ENCODE measurements at regions not wholly inside any gene's neighbourhood (a gene's known extent, or its start where the extent isn't known, plus 50 kb on each side); places are given as distances from the start of the nearest gene placed in this dataset.

DNA sequence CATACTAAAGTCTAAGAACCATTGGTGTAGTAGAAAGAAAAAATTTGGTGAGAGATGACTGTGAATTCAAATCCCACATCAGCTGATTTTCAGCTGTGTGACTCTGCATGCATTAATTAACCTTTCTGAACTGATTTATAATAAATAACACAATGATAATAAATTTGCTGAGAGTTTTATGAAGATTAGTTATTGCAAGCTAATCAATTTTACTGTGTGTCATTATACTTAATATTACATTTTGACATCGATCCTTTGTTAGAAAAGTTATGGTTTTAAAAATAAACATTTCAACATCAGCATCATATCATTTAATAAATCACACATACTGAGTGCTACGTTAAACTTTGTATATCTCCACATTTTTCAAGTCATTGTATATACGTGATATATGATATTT, 599.7 kb upstream of the MMS22L start:
- no peak for TF ChIP-seq CTCF (IDR thresholded peaks at IDR 0.05; ENCODE audit: low read depth, low read length)
- no peak overlapping the region for H3K4me3 ChIP-seq (ENCODE audit: low read depth, low read length)

DNA sequence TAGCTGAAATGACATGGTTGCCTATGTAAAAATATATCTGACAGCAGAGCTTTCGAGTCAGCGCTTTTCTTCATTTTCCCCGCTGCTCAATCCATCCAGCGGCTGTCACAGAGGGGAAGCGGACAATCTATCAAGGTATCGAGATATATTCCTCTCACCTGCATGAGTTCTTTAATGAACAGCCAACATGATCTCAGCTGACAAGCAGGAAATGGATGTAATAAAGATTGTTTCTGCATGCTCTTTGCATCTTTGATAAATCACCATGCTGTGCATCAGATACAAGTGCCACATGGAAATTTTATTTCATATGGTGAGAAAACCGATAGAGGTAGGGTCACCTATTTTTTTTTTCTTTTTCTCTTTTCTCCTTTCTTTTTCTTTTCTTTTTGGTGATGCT, 602.3 kb upstream of the MMS22L start:
- H3K4me3 ChIP-seq (ENCODE audit: low read depth, low read length): no peak overlapping the region
- no peak for TF ChIP-seq CTCF (IDR thresholded peaks at IDR 0.05; ENCODE audit: low read depth, low read length)

DNA sequence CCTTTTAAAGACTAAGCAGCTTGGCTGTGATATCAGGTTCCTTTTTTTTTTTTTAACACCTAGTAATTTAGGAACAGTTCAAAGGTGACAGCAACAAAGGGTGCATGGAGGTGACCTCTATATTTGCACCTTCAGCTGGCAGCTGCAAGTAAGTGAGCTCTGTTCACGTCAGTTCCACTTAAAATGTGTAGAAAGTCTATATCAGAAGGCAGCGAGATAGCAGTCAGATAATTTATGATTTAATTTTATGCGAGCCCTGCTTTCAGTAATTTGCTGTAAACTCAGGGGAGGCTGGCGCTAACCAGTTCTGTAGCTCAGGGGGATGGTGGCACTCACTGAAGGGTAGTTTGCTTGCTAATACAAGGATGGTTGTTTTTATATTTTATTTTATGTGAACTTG, 602.8 kb upstream of the MMS22L start:
- no peak for TF ChIP-seq CTCF (IDR thresholded peaks at IDR 0.05; ENCODE audit: low read depth, low read length)
- no peak overlapping the region for H3K4me3 ChIP-seq (ENCODE audit: low read depth, low read length)

DNA sequence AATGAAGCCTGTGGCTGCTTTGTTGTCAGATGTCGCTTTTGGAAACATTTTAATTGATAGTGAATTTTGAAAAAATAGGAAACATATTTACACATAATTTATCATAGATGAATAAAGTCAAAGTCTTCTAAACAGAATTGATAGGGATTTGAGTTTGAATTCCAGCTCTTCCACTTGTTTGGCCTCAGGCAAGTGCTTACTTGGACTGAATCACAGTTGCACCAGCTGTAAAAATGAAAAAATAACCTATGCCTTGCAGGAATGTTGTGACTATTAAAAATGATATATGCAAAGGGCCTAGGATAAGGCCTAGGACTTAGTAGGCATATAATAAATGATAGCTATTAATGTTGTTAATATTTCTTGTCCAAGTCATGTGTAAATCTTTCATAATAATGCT, 618.5 kb upstream of the MMS22L start:
- no peak for TF ChIP-seq CTCF (IDR thresholded peaks at IDR 0.05; ENCODE audit: low read depth, low read length)

DNA sequence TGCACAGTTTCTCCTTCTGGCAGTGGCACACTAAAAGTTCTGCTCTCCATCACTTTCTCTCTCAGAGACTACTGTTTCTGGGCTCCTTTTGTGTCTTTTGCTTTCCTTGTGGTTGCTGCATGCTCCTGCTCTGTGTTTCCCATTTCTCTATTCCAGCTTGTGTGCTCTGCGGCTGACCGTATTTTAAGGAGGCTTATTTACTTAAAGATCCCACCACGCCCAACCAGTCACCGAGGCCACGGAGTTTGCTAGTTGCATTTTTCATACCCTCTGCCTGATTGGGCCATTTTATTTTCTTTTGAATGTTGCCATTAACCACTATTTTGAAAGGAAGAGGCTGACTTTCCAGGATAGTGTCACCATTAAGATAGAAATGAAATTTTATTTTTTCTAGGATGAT, 626.4 kb upstream of the MMS22L start:
- TF ChIP-seq CTCF (IDR thresholded peaks at IDR 0.05; ENCODE audit: low read depth, low read length): no peak
- H3K4me3 ChIP-seq (ENCODE audit: low read depth, low read length): no peak overlapping the region

More for the DNA sequence above, 618.5 kb upstream of the MMS22L start:
- no peak overlapping the region for H3K4me3 ChIP-seq (ENCODE audit: low read depth, low read length)

DNA sequence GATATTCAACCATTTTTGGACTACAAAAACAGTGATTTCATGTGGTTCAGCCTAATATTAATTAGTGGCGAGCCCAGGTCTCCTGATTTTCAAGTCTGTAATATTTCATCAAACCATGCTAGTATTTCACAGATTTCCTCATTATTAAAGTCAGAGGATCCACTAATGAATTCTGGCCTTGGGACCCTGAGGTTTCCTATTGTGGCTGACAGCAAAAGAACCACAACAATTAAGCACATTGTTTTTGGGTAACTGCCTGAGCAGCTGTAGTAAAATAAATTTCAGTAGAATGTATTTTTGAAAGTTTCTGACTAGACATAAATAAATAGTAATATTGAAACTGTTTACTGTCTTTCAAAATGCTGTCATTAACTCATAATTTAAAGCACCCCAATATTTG, 630.7 kb upstream of the MMS22L start:
- H3K4me3 ChIP-seq (ENCODE audit: low read depth, low read length): no peak overlapping the region
- no peak for TF ChIP-seq CTCF (IDR thresholded peaks at IDR 0.05; ENCODE audit: low read depth, low read length)

GRCh38 chr6:97914912-97915311, 631.9 kb upstream of the MMS22L start:
- no peak for TF ChIP-seq CTCF (IDR thresholded peaks at IDR 0.05; ENCODE audit: low read depth, low read length)
- H3K4me3 ChIP-seq (ENCODE audit: low read depth, low read length): no peak overlapping the region

Measured in WI38 (cell line).